HL-60 (cell line): ENCODE measurements at regions not wholly inside any gene's neighbourhood (a gene's known extent, or its start where the extent isn't known, plus 50 kb on each side); places are given as distances from the start of the nearest gene placed in this dataset.

Experiments
- CTCF ChIP-seq: IDR thresholded peaks from one replicate; pipeline ENCODE4 v1.5.1; 2011; ENCODE audit warnings: low read length, control low read depth, inconsistent platforms; ENCODE audit not compliant: insufficient read depth
- POLR2AphosphoS5 ChIP-seq: IDR thresholded peaks from 2 replicates; pipeline ENCODE4 v1.6.1; 2012; ENCODE audit warnings: low read depth

GRCh38 chr9:104269374-104269773 lies 175.3 kb downstream of the SMC2 start:
- no peak for TF ChIP-seq POLR2AphosphoS5
- TF ChIP-seq CTCF: no peak
